A549 (cell line): ENCODE measurements at regions not wholly inside any gene's neighbourhood (a gene's known extent, or its start where the extent isn't known, plus 50 kb on each side); places are given as distances from the start of the nearest gene placed in this dataset.

ENCODE experiments used
- ATAC-seq, 2 experiments: fragments of 200-7000 bp in 1 of 2; fragments of >200 bp in 1 of 2; cut with Nextera tagmentation in 1 of 2; cut with Tn5 transposase in 1 of 2; 3 replicates each; pipeline versions ENCODE4 v1.8.0 to v1.9.1; 2018 to 2020; ENCODE audit warnings: mild to moderate bottlenecking in 1 of 2, moderate library complexity in 1 of 2
- CTCF ChIA-PET: fragments of 300-600 bp; sonication (Branson Sonifier 250); formaldehyde crosslinking; extraction: SDS; loops from one replicate; lab custom pipeline; 2021; ENCODE audit warnings: antibody characterized with exemption, inconsistent platforms; lab: Yijun Ruan, JAX
- POLR2A ChIA-PET: fragments of 350-600 bp; formaldehyde crosslinking; extraction: SDS; loops from one replicate; lab custom pipeline; 2021; ENCODE audit warnings: antibody characterized with exemption, inconsistent platforms; lab: Yijun Ruan, JAX
- DNase-seq, 2 experiments: peaks; one replicate each; pipeline versions ENCODE4 v3.0.0 to v3.0.0-alpha.2; 2011 to 2016; ENCODE audit warnings: low read depth in 1 of 2, low spot score in 1 of 2
- FAIRE-seq: peaks from 2 replicates; lab custom pipeline; 2011; peaks lifted over from hg19 to GRCh38; lab: Jason Lieb, UNC
- H3K27ac ChIP-seq, 2 experiments: fragments of >200 bp; sonication (Bioruptor Twin); formaldehyde crosslinking; 3 replicates each; pipeline ENCODE4 v1.5.1; 2016 to 2017
- H3K4me1 ChIP-seq: fragments of >200 bp; sonication (Bioruptor Twin); formaldehyde crosslinking; 3 replicates; pipeline ENCODE4 v1.6.1; 2016
- H3K4me2 ChIP-seq: fragments of >200 bp; sonication (Bioruptor Twin); formaldehyde crosslinking; 3 replicates; pipeline ENCODE4 v1.6.1; 2016
- H3K4me3 ChIP-seq: fragments of >200 bp; sonication (Bioruptor Twin); formaldehyde crosslinking; 3 replicates; pipeline ENCODE4 v1.5.1; 2016
- H3K9me3 ChIP-seq: fragments of >200 bp; sonication (Bioruptor Twin); formaldehyde crosslinking; 3 replicates; pipeline ENCODE4 v1.6.1; 2016
- CBX2 ChIP-seq: fragments of 200-600 bp; sonication (generic); IDR thresholded peaks from 2 replicates; pipeline ENCODE4 v1.6.1; 2016; ENCODE audit warnings: low read depth, mild to moderate bottlenecking, borderline replicate concordance
- EHF ChIP-seq: fragments of 250-450 bp; sonication (Bioruptor Pico); IDR thresholded peaks from 2 replicates; pipeline ENCODE4 v1.5.0; 2020; ENCODE audit warnings: mild to moderate bottlenecking
- EP300 ChIP-seq, 2 experiments: fragments of >200 bp; sonication (Bioruptor Twin); formaldehyde crosslinking; IDR thresholded peaks; 2 replicates in 1 of 2; 3 replicates in 1 of 2; pipeline ENCODE4 v1.6.1; 2016 to 2017
- FOXS1 ChIP-seq: fragments of 250-450 bp; sonication (Bioruptor Pico); IDR thresholded peaks from 2 replicates; pipeline ENCODE4 v1.5.0; 2020; ENCODE audit warnings: mild to moderate bottlenecking, moderate library complexity
- HEYL ChIP-seq: fragments of 250-450 bp; sonication (Bioruptor Pico); IDR thresholded peaks from 2 replicates; pipeline ENCODE4 v1.8.0; 2021; ENCODE audit warnings: mild to moderate bottlenecking, moderate library complexity
- HOXB5 ChIP-seq: fragments of 250-450 bp; sonication (Bioruptor Pico); IDR thresholded peaks from 2 replicates; pipeline ENCODE4 v1.5.0; 2020; ENCODE audit warnings: mild to moderate bottlenecking, moderate library complexity
- JUNB ChIP-seq: fragments of >200 bp; sonication (Bioruptor Twin); formaldehyde crosslinking; IDR thresholded peaks from 2 replicates; pipeline ENCODE4 v1.6.1; 2016
- KDM5A ChIP-seq: fragments of 200-600 bp; sonication (generic); IDR thresholded peaks from 2 replicates; pipeline ENCODE4 v1.6.1; 2016; ENCODE audit warnings: antibody characterized with exemption, mild to moderate bottlenecking
- MYC ChIP-seq: IDR thresholded peaks from 2 replicates; pipeline ENCODE4 v1.6.1; 2012; ENCODE audit warnings: mild to moderate bottlenecking, inconsistent platforms, low read length, improper control_type of control experiment, borderline replicate concordance
- RCOR1 ChIP-seq: fragments of 150-350 bp; IDR thresholded peaks from 2 replicates; pipeline ENCODE4 v1.6.1; 2014; ENCODE audit warnings: antibody characterized with exemption, low read length, low read depth
- RNF2 ChIP-seq: fragments of 200-600 bp; sonication (generic); IDR thresholded peaks from 2 replicates; pipeline ENCODE4 v1.6.1; 2016; ENCODE audit warnings: low read depth, mild to moderate bottlenecking, antibody characterized with exemption, moderate library complexity, borderline replicate concordance
- ZFP36 ChIP-seq: fragments of 450-650 bp; IDR thresholded peaks from 2 replicates; pipeline ENCODE4 v1.6.1; 2014; ENCODE audit warnings: borderline replicate concordance; ENCODE audit not compliant: partially characterized antibody
- ZSCAN20 ChIP-seq: fragments of 250-450 bp; sonication (Bioruptor Pico); IDR thresholded peaks from 2 replicates; pipeline ENCODE4 v1.8.0; 2022; ENCODE audit warnings: mild to moderate bottlenecking, moderate library complexity
- WGBS: methylation state at CpG from one replicate; pipeline ENCODE4 v1.1.6; 2017; ENCODE audit errors: missing lambda C conversion rate; 5-methylcytosine and 5-hydroxymethylcytosine counted together
- TF ChIP-seq, protein P1 (sequence below): IDR thresholded peaks from 2 replicates; pipeline ENCODE4 v1.6.1; 2012
- TF ChIP-seq, protein P2 (sequence below): fragments of >200 bp; sonication (Bioruptor Twin); formaldehyde crosslinking; IDR thresholded peaks from 3 replicates; pipeline ENCODE4 v1.5.1; 2016
- TF ChIP-seq, protein P3 (sequence below): IDR thresholded peaks from 2 replicates; pipeline ENCODE4 v1.6.1; 2012; ENCODE audit warnings: low read depth, borderline replicate concordance
- TF ChIP-seq, protein P4 (sequence below): fragments of 150-350 bp; IDR thresholded peaks from 2 replicates; pipeline ENCODE4 v1.6.1; 2014; ENCODE audit warnings: low read depth, mild to moderate bottlenecking, low read length
- TF ChIP-seq, protein P5 (sequence below): fragments of 450-650 bp; IDR thresholded peaks from 2 replicates; pipeline ENCODE4 v1.6.1; 2014; ENCODE audit warnings: antibody characterized with exemption
- TF ChIP-seq, protein P6 (sequence below): fragments of >200 bp; sonication (Bioruptor Twin); formaldehyde crosslinking; IDR thresholded peaks from 3 replicates; pipeline ENCODE4 v1.6.1; 2016

DNA sequence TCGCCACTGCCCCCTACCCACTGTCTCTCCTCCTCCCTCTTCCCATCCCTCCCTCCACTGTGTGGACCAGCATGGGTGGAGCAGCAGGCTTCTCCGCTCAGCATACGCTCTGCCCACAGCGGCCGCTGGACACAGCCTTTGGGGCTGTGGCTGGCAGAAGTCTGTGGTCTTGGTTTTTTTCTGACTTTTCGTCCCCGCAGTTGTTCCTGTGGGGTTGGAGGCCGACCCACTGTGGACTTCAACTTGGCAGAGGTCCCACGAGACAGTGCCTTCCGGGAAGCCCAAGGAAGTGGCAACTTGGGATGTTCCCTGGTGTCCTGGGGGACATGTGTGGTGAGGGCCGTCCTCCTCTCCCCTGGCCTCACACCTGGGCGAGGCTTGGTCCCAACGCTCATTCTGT, 162.5 kb upstream of the C1orf174 start:
- WGBS, result 78% methylated on average over 4 of the region's 13 CpGs
- CTCF ChIA-PET, result no interaction called here
- H3K9me3 ChIP-seq, result no peaks in the 10 kb centered on the region
- TF ChIP-seq RNF2, result no peak
- no peak for TF ChIP-seq JUNB
- TF ChIP-seq MYC, result no peak
- TF ChIP-seq EP300 (IDR thresholded peaks at IDR 0.05), result no peak
- TF ChIP-seq, protein P1, sequence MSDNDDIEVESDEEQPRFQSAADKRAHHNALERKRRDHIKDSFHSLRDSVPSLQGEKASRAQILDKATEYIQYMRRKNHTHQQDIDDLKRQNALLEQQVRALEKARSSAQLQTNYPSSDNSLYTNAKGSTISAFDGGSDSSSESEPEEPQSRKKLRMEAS, result no peak
- TF ChIP-seq, protein P2, sequence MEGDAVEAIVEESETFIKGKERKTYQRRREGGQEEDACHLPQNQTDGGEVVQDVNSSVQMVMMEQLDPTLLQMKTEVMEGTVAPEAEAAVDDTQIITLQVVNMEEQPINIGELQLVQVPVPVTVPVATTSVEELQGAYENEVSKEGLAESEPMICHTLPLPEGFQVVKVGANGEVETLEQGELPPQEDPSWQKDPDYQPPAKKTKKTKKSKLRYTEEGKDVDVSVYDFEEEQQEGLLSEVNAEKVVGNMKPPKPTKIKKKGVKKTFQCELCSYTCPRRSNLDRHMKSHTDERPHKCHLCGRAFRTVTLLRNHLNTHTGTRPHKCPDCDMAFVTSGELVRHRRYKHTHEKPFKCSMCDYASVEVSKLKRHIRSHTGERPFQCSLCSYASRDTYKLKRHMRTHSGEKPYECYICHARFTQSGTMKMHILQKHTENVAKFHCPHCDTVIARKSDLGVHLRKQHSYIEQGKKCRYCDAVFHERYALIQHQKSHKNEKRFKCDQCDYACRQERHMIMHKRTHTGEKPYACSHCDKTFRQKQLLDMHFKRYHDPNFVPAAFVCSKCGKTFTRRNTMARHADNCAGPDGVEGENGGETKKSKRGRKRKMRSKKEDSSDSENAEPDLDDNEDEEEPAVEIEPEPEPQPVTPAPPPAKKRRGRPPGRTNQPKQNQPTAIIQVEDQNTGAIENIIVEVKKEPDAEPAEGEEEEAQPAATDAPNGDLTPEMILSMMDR, result no peak
- TF ChIP-seq, protein P3, sequence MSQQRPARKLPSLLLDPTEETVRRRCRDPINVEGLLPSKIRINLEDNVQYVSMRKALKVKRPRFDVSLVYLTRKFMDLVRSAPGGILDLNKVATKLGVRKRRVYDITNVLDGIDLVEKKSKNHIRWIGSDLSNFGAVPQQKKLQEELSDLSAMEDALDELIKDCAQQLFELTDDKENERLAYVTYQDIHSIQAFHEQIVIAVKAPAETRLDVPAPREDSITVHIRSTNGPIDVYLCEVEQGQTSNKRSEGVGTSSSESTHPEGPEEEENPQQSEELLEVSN, result no peak
- no peak for TF ChIP-seq ZSCAN20 (CRISPR knock-in tag)
- no peak for TF ChIP-seq RCOR1
- TF ChIP-seq HOXB5 (CRISPR knock-in tag), result no peak
- TF ChIP-seq EHF (CRISPR knock-in tag), result no peak
- no peak for TF ChIP-seq ZFP36
- TF ChIP-seq, protein P4, sequence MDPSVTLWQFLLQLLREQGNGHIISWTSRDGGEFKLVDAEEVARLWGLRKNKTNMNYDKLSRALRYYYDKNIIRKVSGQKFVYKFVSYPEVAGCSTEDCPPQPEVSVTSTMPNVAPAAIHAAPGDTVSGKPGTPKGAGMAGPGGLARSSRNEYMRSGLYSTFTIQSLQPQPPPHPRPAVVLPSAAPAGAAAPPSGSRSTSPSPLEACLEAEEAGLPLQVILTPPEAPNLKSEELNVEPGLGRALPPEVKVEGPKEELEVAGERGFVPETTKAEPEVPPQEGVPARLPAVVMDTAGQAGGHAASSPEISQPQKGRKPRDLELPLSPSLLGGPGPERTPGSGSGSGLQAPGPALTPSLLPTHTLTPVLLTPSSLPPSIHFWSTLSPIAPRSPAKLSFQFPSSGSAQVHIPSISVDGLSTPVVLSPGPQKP, result no peak
- TF ChIP-seq, protein P5, sequence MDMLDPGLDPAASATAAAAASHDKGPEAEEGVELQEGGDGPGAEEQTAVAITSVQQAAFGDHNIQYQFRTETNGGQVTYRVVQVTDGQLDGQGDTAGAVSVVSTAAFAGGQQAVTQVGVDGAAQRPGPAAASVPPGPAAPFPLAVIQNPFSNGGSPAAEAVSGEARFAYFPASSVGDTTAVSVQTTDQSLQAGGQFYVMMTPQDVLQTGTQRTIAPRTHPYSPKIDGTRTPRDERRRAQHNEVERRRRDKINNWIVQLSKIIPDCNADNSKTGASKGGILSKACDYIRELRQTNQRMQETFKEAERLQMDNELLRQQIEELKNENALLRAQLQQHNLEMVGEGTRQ, result no peak
- TF ChIP-seq HEYL (CRISPR knock-in tag), result no peak
- no peak for TF ChIP-seq CBX2
- TF ChIP-seq KDM5A, result no peak
- no peak for TF ChIP-seq FOXS1 (CRISPR knock-in tag)
- DNase-seq (no peak), ATAC-seq (peak; percentile 20 to 25; a peak in 2 of 6 replicates), FAIRE-seq (no peak)
- H3K4me3 ChIP-seq, result no peak overlapping the region
- no peaks in the 10 kb centered on the region for H3K4me1 ChIP-seq
- H3K4me2 ChIP-seq, result no peak overlapping the region
- H3K27ac ChIP-seq, result no peak overlapping the region
- POLR2A ChIA-PET, result no interaction called here

DNA sequence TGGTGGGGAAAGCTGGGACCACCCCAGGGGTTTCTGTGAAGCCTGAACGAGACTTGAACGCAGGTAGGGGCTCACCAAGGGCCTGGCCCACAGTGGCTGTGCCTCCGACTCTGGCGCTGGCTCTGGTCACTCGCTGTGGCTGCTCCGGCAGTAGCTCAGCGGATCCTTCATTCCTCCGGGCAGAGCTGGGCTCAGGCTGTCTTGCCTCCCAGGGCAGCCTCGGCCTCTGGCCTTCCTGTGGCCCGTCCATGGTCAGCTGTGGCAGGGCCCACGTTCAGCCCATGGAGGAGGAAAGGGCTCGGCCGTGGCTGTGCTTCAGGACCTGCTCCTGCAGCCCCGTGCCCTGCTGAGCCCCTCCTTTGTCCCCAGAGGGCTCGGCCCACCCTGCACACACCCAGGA, 162.9 kb upstream of the C1orf174 start:
- no peak for FAIRE-seq
- TF ChIP-seq, protein P6, sequence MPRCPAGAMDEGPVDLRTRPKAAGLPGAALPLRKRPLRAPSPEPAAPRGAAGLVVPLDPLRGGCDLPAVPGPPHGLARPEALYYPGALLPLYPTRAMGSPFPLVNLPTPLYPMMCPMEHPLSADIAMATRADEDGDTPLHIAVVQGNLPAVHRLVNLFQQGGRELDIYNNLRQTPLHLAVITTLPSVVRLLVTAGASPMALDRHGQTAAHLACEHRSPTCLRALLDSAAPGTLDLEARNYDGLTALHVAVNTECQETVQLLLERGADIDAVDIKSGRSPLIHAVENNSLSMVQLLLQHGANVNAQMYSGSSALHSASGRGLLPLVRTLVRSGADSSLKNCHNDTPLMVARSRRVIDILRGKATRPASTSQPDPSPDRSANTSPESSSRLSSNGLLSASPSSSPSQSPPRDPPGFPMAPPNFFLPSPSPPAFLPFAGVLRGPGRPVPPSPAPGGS, result no peak
- TF ChIP-seq, all 56 proteins: peak for 0
- H3K4me3 ChIP-seq, result no peak overlapping the region
- H3K4me1 ChIP-seq, result no peaks in the 10 kb centered on the region
- DNase-seq (no peak), ATAC-seq (peak in 1 of 2 experiments; percentile 32; a peak in 1 of 6 replicates)
- ChIA-PET CTCF (no interaction called here), POLR2A (no interaction called here)
- no peaks in the 10 kb centered on the region for H3K9me3 ChIP-seq
- no peak overlapping the region for H3K27ac ChIP-seq
- WGBS, result 16% methylated on average over 11 of the region's 15 CpGs
- H3K4me2 ChIP-seq, result no peak overlapping the region
